AG09319 (cell line): ENCODE measurements at regions not wholly inside any gene's neighbourhood (a gene's known extent, or its start where the extent isn't known, plus 50 kb on each side); places are given as distances from the start of the nearest gene placed in this dataset.

Source experiments
- DNase-seq: peaks from one replicate; pipeline ENCODE4 v3.0.0-alpha.2; 2010; ENCODE audit warnings: low read depth; ENCODE audit errors: extremely low read depth
- CTCF ChIP-seq: IDR thresholded peaks from 2 replicates; pipeline ENCODE4 v1.5.1; 2011; ENCODE audit warnings: low read depth, mild to moderate bottlenecking, inconsistent platforms, low read length, moderate library complexity

- TF ChIP-seq CTCF, result no peak
- no peak for DNase-seq
Measured at GRCh38 chr11:45048870-45049691, 97.4 kb upstream of the PRDM11 start.

GRCh38 chr11:45050111-45050510 lies 96.3 kb upstream of the PRDM11 start:
- TF ChIP-seq CTCF, result no peak
- no peak for DNase-seq

GRCh38 chr11:45051621-45052020 lies 94.8 kb upstream of the PRDM11 start:
- DNase-seq, result no peak
- no peak for TF ChIP-seq CTCF

- no peak for TF ChIP-seq CTCF
- no peak for DNase-seq
Measured at GRCh38 chr11:45052361-45052760, 94.1 kb upstream of the PRDM11 start.

GRCh38 chr11:45053736-45054446 lies 92.5 kb upstream of the PRDM11 start:
- DNase-seq, result no peak
- no peak for TF ChIP-seq CTCF

GRCh38 chr11:45054956-45055355 lies 91.5 kb upstream of the PRDM11 start:
- DNase-seq, result no peak
- no peak for TF ChIP-seq CTCF

- TF ChIP-seq CTCF, result no peak
- DNase-seq, result no peak
Measured at GRCh38 chr11:45056529-45056928, 89.9 kb upstream of the PRDM11 start.
